DMS153 treated with DMSO at 0.1 percent for 48 hours (cell line): ENCODE measurements at regions not wholly inside any gene's neighbourhood (a gene's known extent, or its start where the extent isn't known, plus 50 kb on each side); places are given as distances from the start of the nearest gene placed in this dataset.
A peak's percentile ranks its signal among the peaks of the same experiment; 100 is the strongest.
"Not testable (repeated sequence)": the region's sequence is repeated elsewhere in the genome, so short reads cannot be mapped to it uniquely, and the experiment has no call there.

ENCODE experiments used
- DNase-seq: peaks from one replicate; lab custom pipeline; 2025; ENCODE audit not compliant: unreplicated experiment; lab: John Stamatoyannopoulos, UW

GRCh38 chr5:71771191-71771590 lies 52.1 kb downstream of the CARTPT start:
- no peak for DNase-seq

DNA sequence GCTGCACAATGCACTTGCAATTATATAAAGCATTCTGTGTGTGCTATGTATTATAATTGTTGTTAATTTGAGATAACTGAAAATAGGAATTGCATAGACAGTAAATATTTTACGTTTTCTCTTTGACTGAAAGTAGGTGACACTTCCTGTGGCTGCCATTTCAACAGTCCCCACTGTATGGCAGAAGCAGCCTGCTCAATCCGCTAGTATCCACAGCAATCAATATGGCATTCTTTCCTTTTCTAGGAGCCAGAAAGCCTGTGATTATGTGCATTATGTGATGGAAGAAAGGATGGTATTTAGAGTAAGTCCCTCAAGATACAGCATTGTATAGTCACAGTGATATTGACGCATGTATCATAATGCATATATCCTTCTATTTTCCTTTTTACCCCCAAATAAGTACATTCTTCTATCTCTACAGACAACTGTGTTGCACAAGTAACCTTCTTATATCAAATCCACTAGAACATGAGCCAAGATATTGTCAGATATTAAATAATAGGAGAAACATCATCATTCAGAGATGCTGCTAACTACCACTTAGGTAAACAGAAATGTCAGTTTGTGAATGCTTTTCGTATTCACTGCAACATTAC lies 59.7 kb downstream of the CARTPT start:
- peak; percentile 0 for DNase-seq

DNA sequence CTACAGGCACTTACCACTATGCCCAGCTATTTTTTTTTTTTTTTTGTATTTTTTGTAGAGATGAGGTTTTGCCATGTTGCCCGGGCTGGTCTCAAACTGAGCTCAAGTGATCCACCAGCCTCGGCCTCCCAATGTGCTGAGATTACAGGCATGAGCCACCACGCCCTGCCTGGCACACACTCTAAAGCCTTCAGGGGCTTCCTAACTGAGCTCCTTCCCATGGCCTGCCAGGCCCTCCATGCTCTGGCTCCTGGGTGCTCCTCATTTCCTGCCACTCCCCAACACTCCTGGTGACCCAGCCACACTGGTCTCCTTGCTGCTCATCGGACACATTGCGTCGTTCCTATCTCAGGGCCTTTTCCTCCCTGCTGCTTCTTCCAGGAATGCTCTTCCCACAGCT lies 61.5 kb downstream of the CARTPT start:
- no peak for DNase-seq

GRCh38 chr5:71782393-71782770 lies 63.3 kb downstream of the CARTPT start:
- no peak for DNase-seq

DNA sequence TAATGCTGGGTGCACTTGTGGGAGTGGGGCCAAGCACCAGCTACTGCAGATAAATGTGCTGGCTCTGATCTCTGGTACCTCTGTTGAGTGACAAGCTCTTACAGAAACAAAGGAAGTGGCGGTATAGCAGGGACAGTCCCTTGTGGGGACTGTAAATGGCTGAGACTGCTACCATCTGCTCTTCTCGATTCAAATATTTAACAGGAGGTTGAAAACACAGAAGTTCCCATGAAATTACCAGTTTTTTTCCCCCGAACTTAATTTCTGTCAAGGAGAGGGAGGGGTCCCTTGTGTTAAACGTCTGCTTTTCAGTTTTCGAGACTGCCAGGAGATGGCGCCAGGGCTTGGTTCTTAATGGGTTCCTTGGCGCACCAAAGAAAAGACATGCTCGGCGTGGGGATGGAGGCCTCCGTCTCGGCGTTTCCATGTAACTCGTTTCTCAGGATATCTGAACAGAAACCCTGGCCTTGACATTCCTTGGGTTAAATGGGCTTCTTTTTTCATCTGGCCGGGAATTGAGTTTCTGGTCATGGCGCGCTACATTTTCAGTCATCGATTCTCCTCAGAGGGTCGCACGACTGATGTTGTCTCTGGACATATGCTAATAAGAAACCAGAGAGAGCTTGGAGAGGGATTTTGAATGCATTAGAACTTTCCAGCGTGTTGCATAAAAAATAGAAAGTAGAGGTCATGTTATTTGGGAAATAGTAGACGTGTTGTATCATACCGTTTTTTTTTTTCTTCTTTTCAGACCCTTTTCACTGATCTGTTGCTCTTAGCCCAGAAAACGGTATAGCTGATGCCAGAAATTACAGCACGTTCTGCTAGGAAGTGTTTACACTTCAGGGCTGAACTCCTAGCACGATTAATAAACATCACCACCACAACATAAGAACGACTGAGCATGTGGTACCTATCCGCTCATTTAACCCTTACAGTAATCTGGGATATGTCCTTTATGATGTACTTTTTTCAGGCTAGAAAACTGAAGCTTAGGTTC lies 64.0 kb downstream of the CARTPT start:
- peak; percentile 9 for DNase-seq

DNA sequence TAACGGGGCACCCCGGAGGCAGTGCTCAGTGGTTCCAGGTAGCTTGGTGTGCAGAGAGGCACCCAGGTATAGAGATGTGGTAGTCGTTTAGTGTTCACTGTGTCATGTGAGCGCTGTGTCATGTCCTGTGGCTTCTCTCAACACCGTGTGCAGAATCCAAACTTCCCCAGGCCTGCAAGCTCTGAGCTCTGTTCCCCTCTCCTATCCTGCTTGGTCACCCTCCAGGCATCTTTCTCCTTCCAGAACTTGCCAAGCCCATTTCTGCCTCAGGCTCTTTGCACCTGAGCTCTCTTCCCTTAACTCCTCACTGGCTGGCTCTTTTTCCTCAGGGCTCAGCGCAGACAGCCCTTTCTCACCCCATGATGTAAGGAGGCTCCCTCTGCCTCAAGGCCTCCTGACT lies 64.8 kb downstream of the CARTPT start:
- no peak for DNase-seq

GRCh38 chr5:71786337-71787055 lies 67.4 kb downstream of the CARTPT start:
- DNase-seq = no peak

DNA sequence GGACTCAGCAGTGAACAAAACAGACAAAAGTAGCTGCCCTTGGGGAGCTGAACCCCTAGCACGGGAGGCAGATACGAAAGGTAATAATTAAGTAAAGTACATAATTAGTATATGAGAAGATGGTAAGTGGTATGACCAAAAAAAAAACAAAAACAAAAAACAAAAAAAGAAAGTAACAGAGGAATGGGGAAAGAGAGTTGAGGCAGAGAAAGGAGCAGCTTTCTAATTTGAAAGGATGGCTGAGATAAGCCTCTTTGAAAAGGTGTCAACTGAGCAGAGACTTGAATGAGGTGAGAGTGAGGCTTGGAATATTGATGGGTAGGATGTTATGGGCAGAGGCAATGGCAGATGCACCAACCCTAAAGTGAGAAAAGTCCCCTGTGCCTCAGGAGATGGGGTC lies 69.7 kb downstream of the CARTPT start:
- DNase-seq = no peak

DNA sequence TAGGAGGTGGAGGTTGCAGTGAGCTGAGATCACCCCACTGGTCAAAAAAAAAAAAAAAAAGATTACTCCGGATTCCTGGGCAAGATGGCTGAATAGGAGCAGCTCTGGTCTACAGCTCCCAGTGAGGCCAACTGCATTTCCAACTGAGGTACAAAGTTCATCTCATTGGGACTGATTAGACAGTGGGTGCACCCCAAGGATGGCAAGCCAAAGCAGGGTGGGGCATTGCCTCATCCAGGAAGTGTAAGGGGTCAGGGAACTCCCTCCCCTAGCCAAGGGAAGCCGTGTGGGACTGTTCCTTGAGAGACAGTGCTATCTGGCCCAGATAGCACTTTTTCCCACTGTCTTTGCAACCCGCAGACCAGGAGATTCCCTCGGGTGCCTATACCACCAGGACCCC lies 70.7 kb downstream of the CARTPT start:
- no peak for DNase-seq

DNA sequence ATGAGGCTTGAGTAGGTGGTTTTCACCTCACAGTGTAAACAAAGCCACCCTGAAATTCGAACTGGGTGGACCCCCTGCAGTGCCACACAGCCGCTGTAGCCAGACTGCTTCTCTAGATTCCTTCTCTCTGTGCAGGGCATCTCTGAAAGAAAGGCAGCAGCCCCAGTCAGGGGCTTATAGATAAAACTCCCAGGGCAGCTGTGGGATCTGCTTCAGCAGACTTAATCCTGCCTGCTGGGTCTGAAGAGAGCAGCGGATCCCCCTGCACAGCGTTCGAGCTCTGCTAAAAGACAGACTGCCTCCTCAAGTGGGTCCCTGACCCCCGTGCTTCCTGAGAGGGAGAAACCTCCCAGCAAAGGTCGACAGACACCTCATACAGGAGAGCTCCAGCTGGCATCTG lies 71.4 kb downstream of the CARTPT start:
- no peak for DNase-seq

DNA sequence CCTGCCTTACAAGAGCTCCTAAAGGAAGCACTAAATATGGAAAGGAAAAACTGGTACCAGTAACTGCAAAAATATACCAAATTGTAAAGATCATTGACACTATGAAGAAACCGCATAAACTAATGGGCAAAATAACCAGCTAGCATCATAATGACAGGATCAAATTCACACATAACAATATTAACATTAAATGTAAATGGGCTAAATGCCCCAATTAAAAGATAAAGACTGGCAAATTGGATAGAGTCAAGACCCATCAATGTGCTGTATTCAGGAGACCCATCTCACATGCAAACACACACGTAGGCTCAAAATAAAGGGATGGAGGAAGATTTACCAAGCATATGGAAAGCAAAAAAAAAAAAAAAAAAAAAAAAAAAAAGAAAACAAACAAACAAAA lies 73.0 kb downstream of the CARTPT start:
- not testable (repeated sequence) for DNase-seq

- no peak for DNase-seq
These were observed 75.1 kb downstream of the CARTPT start for GRCh38 chr5:71794061-71794695.

DNA sequence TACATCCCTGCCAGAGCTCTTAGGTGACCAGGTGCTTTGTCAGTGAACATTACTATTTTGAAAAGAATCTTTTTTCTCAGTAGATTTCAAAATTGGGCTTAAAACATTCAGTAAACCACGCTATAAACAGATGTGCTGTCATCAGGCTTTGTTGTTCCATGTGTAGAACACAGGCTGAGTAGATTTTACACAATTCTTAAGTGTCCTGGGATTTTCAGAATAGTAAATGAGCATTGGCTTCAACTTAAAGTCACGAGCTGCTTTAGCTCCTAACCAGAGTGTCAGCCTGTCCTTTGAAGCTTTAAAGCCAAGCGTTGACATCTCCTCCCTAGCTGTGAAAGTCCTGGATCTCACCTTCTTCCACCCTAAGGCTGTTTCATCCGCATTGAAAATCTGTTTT lies 83.6 kb downstream of the CARTPT start:
- no peak for DNase-seq

GRCh38 chr5:71806711-71807110 lies 87.6 kb downstream of the CARTPT start:
- DNase-seq = no peak

DNA sequence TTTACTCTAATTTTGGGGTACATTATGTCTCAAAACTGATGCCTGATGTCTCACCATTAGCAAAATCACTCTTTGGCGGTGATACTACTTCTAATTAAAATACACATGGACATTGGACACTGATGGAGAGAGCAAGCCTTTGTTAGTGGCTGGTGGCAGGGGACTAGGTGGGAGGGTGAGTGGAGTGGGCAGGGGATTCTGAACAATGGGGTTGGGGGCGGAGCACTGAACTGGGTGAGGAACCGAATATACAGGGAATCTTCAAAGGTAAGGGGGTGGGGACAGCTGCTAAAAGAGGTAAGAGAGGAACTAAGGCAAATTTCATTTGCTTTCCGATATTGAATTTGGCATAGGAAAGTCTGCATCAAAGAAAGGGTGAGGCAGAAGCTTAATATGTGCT lies 88.8 kb downstream of the CARTPT start:
- DNase-seq = no peak

GRCh38 chr5:71809446-71809845 lies 90.4 kb downstream of the CARTPT start:
- no peak for DNase-seq

DNA sequence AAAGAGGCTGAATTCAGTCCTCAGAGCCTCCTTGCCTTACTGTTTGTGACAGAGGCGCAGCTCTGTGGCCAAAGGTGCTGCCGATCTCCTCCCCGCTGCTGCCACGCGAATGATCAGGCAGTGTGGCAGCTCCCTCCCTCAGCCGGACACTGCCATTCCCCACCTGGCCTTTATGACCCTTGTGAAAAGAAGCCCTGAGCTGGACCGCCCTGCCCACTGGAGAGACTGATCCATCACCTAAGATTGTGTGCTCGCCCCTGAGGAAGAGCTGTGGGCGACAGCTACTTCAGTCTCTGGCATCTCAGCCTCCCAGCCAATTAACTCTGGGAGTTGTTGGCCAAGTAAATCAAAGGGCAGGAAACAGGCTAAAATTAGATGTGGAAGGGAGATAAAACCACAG lies 90.9 kb downstream of the CARTPT start:
- no peak for DNase-seq

DNA sequence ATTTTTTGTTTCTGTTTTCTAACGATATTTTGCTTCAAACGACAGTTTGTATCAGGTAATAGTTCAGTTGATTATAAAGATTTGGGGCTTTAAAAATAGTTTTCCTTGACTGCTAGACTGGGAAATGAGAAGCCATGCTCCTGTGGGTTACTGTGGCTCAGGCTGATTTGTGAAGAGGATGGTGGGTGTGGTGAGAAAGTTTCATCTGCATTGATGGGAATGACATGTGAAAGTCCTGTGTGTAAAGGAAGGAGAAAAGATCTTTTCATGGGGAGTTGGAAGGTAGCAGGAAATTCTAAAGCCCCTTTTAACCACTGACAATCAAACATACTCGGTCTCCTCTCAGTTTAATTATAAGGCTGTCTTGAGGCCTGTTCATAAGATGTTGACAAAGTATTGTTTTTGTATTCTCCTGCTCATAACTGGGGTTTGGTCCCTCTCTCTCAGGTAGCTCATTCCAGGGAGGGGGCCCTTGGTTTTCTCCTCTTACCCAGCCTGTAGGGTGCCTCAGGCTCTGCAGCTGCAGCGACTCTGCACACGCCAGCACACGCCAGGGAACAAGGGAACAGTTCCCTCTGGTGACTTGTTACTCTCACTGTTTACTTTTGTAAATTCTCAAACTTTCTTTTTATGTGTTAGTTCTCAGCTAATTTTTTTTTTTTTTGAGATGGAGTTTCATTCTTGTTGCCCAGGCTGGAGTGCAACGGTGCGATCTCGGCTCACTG lies 91.6 kb downstream of the CARTPT start:
- DNase-seq = no peak

DNA sequence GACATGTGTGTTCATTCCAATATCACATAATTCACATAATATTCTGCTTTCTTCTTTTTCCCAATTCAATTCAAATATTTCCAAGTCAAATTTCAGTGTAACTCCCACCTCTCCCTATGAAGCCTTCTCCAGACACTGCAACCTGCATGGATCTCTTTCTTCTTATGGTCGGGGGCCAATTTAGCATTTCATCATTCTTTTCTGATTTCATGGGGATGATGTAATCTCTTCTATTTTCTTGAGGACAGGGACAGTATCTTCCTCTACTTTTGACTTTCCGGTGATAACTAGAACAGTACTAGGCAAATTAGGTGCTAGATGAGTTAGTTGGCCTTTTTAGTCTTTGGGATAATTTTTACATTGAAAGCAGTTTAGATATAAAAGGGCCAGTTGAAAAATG lies 92.7 kb downstream of the CARTPT start:
- no peak for DNase-seq

DNA sequence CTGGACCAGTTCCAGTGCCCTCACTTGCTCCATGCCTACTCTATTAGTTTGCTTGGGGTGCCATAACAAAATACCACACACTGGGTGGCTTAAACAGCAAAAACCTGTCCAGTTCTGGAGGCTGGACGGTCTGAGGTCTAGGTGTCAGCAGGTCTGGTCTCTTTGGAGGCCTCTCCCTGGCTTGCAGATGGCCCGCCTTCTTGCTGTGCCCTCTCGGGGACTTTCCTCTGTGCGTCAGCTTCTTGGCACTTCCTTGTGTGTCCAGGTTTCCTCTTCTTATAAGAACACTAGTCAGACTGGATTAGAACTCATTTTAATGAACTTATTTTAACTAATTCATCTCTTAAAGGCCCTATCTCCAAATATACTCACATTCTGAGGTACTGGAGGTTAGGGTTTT lies 97.2 kb downstream of the CARTPT start:
- no peak for DNase-seq

DNA sequence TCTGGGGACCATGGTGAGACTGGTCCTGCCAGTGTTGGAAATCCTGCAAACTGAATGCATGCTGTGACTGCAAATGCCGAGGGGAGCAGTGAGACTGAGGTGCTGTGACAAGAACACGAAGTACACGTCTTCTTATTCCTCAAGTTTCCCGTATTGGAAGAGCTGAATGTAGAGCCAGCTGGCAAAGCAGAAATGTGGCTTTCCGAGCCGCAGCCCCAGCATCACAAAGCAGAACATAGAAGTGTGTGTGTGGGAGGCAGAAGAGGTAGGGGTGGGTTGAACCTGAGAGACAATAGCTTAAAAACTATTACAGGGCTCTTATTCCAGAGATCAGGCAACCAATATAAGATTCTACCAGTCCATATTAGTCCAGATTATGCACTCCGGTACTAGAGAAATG lies 98.8 kb downstream of the CARTPT start:
- no peak for DNase-seq
